Fibroblast of upper back skin (primary cell): ENCODE measurements at regions not wholly inside any gene's neighbourhood (a gene's known extent, or its start where the extent isn't known, plus 50 kb on each side); places are given as distances from the start of the nearest gene placed in this dataset.
A peak's percentile ranks its signal among the peaks of the same experiment; 100 is the strongest.
"Not testable (repeated sequence)": the region's sequence is repeated elsewhere in the genome, so short reads cannot be mapped to it uniquely, and the experiment has no call there.

Experiments
- DNase-seq: peaks from one replicate; pipeline ENCODE4 v3.0.0-alpha.2; 2013

GRCh38 chr5:62824936-62825335 lies 246.3 kb downstream of the LRRC70 start:
- no peak for DNase-seq

DNA sequence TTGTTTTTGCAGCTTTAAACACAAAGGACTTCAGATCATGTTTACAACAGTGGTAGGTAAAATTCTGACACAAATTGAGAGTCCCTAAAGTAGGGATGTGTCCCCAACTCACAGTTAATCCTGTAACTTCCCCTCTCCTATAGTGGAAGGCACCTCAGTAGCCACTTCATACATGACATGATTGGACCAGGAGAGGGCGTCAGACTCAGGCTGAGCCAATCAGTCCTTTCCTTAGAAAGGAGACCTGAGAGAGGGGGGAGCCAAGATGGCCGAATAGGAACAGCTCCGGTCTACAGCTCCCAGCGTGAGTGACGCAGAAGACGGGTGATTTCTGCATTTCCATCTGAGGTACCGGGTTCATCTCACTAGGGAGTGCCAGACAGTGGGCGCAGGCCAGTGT lies 238.4 kb downstream of the LRRC70 start:
- DNase-seq = not testable (repeated sequence)

- DNase-seq = no peak
Measured at GRCh38 chr5:62814991-62815390, 236.4 kb downstream of the LRRC70 start.

DNA sequence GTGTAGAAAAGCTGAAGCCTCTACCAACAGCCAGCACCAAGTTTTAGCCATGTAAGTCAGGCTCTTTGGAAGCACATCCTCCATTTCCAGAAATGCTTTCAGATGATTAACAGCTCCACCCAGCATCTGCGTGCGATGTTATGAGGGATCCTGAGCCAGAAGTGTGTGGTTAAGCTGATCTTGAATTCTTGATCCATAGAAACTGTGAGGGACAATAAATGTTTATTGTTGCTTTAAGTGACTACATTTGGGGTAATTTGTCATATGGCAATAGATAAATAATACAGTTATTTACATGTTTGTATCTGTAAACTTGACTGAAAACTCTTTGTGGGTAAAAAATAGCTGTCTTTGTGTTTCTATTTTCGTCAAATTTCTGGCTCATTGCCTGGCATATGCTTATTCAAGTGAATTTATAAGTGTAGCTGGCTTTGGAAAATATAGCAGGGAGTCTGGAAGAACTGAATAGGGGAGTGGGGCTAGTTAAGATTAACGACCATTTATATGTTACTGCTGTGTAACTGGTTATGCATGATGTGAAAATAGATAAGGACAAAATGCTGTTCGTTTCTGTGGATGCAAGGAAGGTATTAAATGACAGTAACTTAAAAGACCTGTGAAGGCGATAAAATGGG lies 234.1 kb downstream of the LRRC70 start:
- no peak for DNase-seq

DNA sequence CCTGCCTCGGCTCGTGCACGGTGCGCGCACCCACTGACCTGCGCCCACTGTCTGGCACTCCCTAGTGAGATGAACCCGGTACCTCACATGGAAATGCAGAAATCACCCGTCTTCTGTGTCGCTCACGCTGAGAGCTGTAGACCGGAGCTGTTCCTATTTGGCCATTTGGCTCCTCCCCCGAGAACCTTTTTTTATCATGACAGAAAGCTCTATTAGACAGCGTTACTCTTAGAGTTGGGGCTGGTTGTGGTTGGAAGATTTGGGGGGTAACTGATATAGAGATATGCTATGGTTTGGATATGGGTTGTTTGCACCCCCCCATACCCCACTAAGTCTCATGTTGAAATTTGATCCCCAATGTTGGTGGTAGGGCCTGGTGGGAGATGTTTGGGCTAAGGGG lies 226.2 kb downstream of the LRRC70 start:
- not testable (repeated sequence) for DNase-seq

DNA sequence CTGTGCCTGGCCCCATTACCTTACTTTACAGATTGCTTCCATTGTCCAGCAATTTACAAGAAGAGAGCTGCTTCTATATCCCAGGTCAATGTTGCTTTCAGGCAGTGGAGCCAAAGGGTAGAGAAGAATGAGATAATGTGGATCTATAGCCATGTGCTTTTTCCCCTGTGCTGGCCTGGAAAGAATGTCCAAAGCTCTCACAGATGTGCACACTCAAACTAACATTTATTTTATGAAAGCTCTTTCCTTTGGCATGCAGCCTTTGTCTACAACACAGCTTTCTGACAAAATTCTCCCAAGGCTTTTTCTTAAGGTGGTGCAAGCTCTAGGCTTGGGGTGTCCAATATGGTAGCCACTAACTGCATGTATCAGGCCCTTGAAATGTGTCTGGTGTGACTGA lies 217.3 kb downstream of the LRRC70 start:
- no peak for DNase-seq

- DNase-seq = no peak
Measured at GRCh38 chr5:62794456-62794855, 215.8 kb downstream of the LRRC70 start.

- no peak for DNase-seq
Measured at GRCh38 chr5:62791059-62791458, 212.4 kb downstream of the LRRC70 start.

DNA sequence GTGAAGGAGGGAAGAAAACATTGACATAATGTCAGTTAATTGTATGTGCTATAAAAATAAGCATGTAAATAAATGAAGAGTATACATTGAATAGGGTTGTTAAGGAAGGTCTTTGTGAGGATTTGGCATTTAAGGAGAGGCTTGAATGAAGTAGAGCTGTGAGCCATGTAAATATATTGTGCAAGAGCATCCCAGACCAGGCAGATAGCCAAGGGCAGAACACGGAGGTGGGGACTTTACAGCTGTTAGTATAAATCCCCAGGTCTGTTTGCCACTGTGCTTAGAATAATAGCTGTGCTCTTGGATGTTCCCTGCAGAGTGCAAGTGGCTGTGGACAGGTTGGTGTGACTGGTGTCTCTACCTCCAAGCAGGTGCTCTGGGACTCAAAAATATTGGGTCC lies 211.7 kb downstream of the LRRC70 start:
- no peak for DNase-seq

GRCh38 chr5:62786099-62786498 lies 207.5 kb downstream of the LRRC70 start:
- DNase-seq = no peak

GRCh38 chr5:62785588-62785987 lies 207.0 kb downstream of the LRRC70 start:
- no peak for DNase-seq

- DNase-seq = no peak
Measured at GRCh38 chr5:62783374-62784057, 204.9 kb downstream of the LRRC70 start.

GRCh38 chr5:62780888-62781287 lies 202.3 kb downstream of the LRRC70 start:
- no peak for DNase-seq

DNA sequence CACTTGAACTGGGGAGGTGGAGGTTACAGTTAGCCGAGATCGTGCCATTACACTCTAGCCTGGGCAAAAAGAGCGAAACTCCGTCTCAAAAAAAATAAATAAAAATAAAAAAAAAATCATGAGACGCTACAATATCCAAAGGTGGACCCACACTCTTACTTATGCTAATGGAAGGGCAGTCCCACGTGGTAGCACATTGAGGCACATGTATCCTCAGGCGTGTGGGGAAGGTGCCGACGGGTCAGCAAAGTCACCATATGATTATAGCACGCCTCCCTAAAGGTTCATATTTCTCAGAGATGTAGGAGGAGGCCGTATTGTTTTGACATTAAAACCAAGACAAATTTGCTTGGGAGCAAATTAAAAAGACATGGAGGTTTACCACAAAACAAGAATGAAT lies 201.6 kb downstream of the LRRC70 start:
- DNase-seq = no peak

DNA sequence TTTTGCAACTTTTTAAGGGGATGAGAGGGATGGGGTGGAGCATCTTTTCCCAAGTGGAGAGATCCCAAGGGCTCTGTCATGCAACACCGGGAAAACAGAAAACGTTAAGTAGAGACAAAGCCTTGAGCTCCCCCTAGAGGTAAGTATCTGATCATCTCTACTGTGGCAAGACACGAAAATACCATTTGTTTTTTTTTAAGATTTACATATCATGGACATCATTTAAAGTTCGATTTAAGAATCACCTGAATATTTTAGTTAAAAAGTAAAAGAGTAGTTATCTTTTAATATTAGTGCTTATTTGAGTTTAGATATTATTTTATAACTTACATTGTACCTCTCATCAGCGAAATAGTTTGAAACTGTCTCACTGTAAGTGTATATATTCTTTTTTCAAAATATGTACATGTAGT lies 200.4 kb downstream of the LRRC70 start:
- peak; percentile 63 for DNase-seq

DNA sequence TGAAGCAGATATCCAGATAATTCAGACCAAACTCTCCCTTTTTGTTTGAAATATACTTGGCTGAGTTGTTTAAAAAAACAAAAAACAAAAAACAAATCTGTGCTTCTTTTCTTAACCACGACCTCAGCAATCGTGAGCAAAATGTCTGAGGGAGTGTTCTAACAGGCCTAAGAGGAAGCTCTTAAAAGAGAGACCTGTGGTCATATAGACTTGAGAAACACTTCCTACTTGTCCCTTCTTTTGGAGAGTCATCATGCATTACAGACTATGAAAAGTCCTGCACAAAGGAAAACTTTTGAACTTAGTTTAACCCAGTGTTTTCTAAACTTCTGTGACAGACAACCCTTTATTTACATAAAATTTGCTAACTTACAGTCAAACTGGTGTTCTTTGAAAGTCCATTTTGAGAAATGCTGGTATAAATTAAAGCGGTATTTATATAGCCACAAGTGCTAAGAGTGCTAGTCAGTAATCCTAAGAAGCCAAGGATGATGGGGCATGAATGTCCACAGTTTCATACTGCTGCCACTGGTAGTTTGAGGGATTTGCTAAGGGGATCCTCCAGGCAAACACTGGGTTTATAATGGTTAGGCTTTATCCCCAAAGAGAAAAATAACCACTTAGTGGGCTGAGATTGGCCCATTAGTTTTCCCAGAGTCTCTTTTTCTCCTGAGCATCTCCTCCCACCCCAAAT lies 199.8 kb downstream of the LRRC70 start:
- DNase-seq = peak; percentile 0

- not testable (repeated sequence) for DNase-seq
Measured at GRCh38 chr5:62777081-62777480, 198.5 kb downstream of the LRRC70 start.

DNA sequence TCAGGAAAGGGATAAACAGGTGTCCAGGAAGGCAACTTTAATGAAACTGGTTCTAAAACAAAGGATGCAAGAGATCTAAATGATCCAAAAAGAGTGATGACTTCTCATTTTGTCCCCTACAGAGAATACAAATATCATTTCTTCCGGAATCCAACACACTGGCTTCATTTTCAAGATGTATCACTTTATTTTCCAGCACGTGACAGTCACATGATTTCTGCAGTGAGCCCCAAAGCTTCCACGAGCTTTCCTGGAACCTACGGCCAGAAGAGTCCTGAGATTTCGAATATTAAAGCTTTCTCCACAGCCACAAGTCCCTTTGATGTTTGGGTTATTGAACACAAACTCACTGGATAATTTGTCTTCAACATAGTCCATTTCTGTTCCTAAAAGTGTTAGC lies 198.0 kb downstream of the LRRC70 start:
- not testable (repeated sequence) for DNase-seq

GRCh38 chr5:62773460-62773859 lies 194.8 kb downstream of the LRRC70 start:
- DNase-seq = no peak

DNA sequence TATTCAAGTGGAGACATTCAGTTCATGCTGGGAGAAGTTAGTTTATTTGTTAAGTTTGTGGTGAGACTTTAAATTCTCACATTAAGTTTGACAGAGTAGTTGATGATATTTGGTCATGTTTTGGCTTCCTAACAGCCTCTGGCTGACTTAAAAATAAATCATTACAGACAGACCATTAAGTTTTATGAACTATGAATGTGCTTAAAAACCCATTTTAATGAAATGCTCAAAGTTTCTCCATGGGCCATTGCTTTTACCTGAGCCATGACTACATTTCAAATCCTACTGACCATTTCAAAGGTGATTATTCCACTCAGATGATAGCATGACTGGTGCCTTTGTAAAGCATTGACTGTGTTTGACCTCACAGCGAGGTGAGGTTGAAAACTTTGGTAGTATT lies 192.7 kb downstream of the LRRC70 start:
- no peak for DNase-seq

GRCh38 chr5:62767650-62768049 lies 189.0 kb downstream of the LRRC70 start:
- DNase-seq = no peak

- no peak for DNase-seq
Measured at GRCh38 chr5:62767077-62767476, 188.5 kb downstream of the LRRC70 start.

DNA sequence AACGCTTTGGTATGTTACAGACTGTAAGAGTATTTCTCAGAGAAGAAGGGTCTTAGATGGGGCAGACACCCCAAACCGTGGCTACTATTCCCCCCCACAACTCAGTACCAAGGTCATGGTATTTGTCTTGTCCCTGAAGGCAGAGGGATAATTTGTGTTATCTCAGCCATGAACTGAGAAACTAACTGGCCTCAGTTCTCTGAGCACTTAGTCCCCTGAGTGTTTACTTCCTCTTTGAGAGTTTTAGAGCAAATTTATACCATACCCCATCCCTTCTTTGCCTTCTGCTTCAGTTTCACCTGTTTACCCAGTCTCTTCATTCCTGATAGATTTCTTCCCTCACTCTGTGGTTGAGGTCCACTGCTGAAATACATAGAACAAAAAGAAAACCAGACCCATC lies 183.9 kb downstream of the LRRC70 start:
- no peak for DNase-seq

GRCh38 chr5:62757686-62758085 lies 179.1 kb downstream of the LRRC70 start:
- not testable (repeated sequence) for DNase-seq
